Neural cell (in vitro differentiated cells): ENCODE measurements at regions not wholly inside any gene's neighbourhood (a gene's known extent, or its start where the extent isn't known, plus 50 kb on each side); places are given as distances from the start of the nearest gene placed in this dataset.

Experiments used
- H2AFZ ChIP-seq: fragments of 200-600, 300-800 bp; sonication (generic), shearing (Covaris generic); 2 replicates; pipeline ENCODE4 v1.6.0; 2014; ENCODE audit warnings: low read depth, mild to moderate bottlenecking, antibody characterized with exemption, low read length, moderate library complexity
- H3F3A ChIP-seq: fragments of 200-600 bp; shearing (Covaris generic); 2 replicates; pipeline ENCODE4 v1.6.1; 2016; ENCODE audit warnings: mild to moderate bottlenecking, moderate library complexity, mixed read lengths, antibody characterized with exemption, low read length; ENCODE audit not compliant: insufficient read depth, poor library complexity, severe bottlenecking
- H3K27ac ChIP-seq: fragments of 200-600, 300-800 bp; sonication (generic), shearing (Covaris generic); 2 replicates; pipeline ENCODE4 v1.5.1; 2014; ENCODE audit warnings: mild to moderate bottlenecking, low read length, moderate library complexity
- H3K27me3 ChIP-seq: fragments of 300-800, 200-600 bp; sonication (generic), shearing (Covaris generic); 2 replicates; pipeline ENCODE4 v1.6.0; 2014; ENCODE audit warnings: mild to moderate bottlenecking, low read depth, low read length, moderate library complexity; ENCODE audit not compliant: insufficient read depth
- H3K36me3 ChIP-seq: fragments of 300-800, 200-600 bp; sonication (generic), shearing (Covaris generic); 2 replicates; pipeline ENCODE4 v1.5.1; 2014; ENCODE audit warnings: mild to moderate bottlenecking, antibody characterized with exemption, low read length, moderate library complexity; ENCODE audit not compliant: insufficient read depth
- H3K4me2 ChIP-seq: fragments of 300-800, 200-600 bp; sonication (generic), shearing (Covaris generic); 2 replicates; pipeline ENCODE4 v1.6.0; 2014; ENCODE audit warnings: mild to moderate bottlenecking, low read length
- H3K4me3 ChIP-seq: fragments of 300-800, 200-600 bp; sonication (generic), shearing (Covaris generic); 2 replicates; pipeline ENCODE4 v1.5.1; 2014; ENCODE audit warnings: mild to moderate bottlenecking, low read length, moderate library complexity
- H3K79me2 ChIP-seq: fragments of 200-600 bp; shearing (Covaris generic); replicated peaks from 2 replicates; pipeline ENCODE4 v1.6.0; 2014; ENCODE audit warnings: mild to moderate bottlenecking, low read length, moderate library complexity; ENCODE audit not compliant: insufficient read depth
- H3K9ac ChIP-seq: fragments of 300-800, 200-600 bp; sonication (generic), shearing (Covaris generic); 2 replicates; pipeline ENCODE4 v1.6.1; 2016; ENCODE audit warnings: mild to moderate bottlenecking, low read length, mixed read lengths
- H3K9me2 ChIP-seq: fragments of 200-600 bp; shearing (Covaris generic); 2 replicates; pipeline ENCODE4 v1.6.1; 2016; ENCODE audit warnings: mild to moderate bottlenecking, low read length, mixed read lengths; ENCODE audit not compliant: insufficient read depth
- H3K9me3 ChIP-seq: fragments of 200-600, 300-800 bp; sonication (generic), shearing (Covaris generic); 2 replicates; pipeline ENCODE4 v1.6.1; 2016; ENCODE audit warnings: mild to moderate bottlenecking, mixed run types, low read length, moderate library complexity, mixed read lengths
- H4K20me1 ChIP-seq: fragments of 200-600 bp; shearing (Covaris generic); 2 replicates; pipeline ENCODE4 v1.6.1; 2016; ENCODE audit warnings: mild to moderate bottlenecking, mixed run types; ENCODE audit not compliant: insufficient read depth
- EP300 ChIP-seq: fragments of 450-650 bp; conservative IDR thresholded peaks from 2 replicates; pipeline ENCODE4 v1.6.1; 2014; ENCODE audit warnings: antibody characterized with exemption, mild to moderate bottlenecking, moderate library complexity; ENCODE audit not compliant: poor library complexity, severe bottlenecking
- EZH2 ChIP-seq: fragments of 200-600, 300-800 bp; shearing (Covaris generic), sonication (generic); IDR thresholded peaks from 2 replicates; pipeline ENCODE4 v1.6.1; 2014; ENCODE audit warnings: antibody characterized with exemption, low read length, borderline replicate concordance, mild to moderate bottlenecking; ENCODE audit not compliant: insufficient read depth, poor library complexity, severe bottlenecking
- MXI1 ChIP-seq: fragments of 450-650 bp; conservative IDR thresholded peaks from 2 replicates; pipeline ENCODE4 v1.6.1; 2014; ENCODE audit warnings: antibody characterized with exemption, mild to moderate bottlenecking; ENCODE audit not compliant: poor library complexity, severe bottlenecking
- POLR2AphosphoS5 ChIP-seq: IDR thresholded peaks from 2 replicates; pipeline ENCODE4 v1.6.1; 2012
- RAD21 ChIP-seq: fragments of 450-650 bp; conservative IDR thresholded peaks from 2 replicates; pipeline ENCODE4 v1.6.1; 2014; ENCODE audit warnings: antibody characterized with exemption, mild to moderate bottlenecking, moderate library complexity
- REST ChIP-seq: IDR thresholded peaks from 2 replicates; pipeline ENCODE4 v1.6.1; 2012; ENCODE audit warnings: borderline replicate concordance
- SMC3 ChIP-seq: fragments of 450-650 bp; conservative IDR thresholded peaks from 2 replicates; pipeline ENCODE4 v1.6.1; 2014; ENCODE audit warnings: antibody characterized with exemption, mild to moderate bottlenecking, moderate library complexity; ENCODE audit not compliant: poor library complexity
- TAF1 ChIP-seq: IDR thresholded peaks from 2 replicates; pipeline ENCODE4 v1.6.1; 2012; ENCODE audit warnings: low read depth
- TF ChIP-seq, protein P1 (sequence below): fragments of 450-650 bp; IDR thresholded peaks from 2 replicates; pipeline ENCODE4 v1.5.1; 2014; ENCODE audit warnings: antibody characterized with exemption, mild to moderate bottlenecking, moderate library complexity; ENCODE audit not compliant: poor library complexity, severe bottlenecking

DNA sequence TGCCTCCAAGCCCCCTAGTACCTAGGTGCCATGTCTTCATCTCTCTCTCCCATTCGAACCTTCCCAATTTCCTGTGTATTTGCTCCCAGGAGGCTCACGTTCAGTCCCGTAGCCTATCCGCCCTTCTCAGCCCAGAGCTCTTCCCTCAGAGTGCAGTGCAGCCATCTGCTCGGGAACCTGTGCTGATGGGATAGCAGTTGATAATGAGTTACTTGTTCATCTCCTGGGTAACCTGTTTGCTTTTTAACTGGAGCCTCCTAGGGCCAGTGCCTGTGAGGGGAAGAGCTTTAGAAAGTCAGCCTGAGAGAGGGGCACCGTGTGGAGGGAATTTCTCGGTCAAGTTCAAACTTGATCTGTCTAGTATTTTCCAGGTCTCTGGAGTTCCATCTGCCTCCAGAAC, 229.8 kb upstream of the IL12B start:
- TF ChIP-seq TAF1 (no peak), REST (no peak), RAD21 (no peak), SMC3 (no peak), POLR2AphosphoS5 (no peak), EZH2 (no peak), EP300 (no peak), MXI1 (no peak)
- TF ChIP-seq, protein P1, sequence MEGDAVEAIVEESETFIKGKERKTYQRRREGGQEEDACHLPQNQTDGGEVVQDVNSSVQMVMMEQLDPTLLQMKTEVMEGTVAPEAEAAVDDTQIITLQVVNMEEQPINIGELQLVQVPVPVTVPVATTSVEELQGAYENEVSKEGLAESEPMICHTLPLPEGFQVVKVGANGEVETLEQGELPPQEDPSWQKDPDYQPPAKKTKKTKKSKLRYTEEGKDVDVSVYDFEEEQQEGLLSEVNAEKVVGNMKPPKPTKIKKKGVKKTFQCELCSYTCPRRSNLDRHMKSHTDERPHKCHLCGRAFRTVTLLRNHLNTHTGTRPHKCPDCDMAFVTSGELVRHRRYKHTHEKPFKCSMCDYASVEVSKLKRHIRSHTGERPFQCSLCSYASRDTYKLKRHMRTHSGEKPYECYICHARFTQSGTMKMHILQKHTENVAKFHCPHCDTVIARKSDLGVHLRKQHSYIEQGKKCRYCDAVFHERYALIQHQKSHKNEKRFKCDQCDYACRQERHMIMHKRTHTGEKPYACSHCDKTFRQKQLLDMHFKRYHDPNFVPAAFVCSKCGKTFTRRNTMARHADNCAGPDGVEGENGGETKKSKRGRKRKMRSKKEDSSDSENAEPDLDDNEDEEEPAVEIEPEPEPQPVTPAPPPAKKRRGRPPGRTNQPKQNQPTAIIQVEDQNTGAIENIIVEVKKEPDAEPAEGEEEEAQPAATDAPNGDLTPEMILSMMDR, result no peak
- Histone ChIP-seq H3K9me2 (no peaks in the 10 kb centered on the region), H3K27me3 (no peaks in the 10 kb centered on the region), H3K4me3 (no peak overlapping the region), H3K9me3 (no peaks in the 10 kb centered on the region), H3K4me2 (no peak overlapping the region), H3K9ac (no peak overlapping the region), H3F3A (peaks cover 3% of the 10 kb centered on the region), H3K27ac (no peak overlapping the region), H3K36me3 (no peaks in the 10 kb centered on the region), H4K20me1 (no peaks in the 10 kb centered on the region), H3K79me2 (no peaks in the 10 kb centered on the region), H2AFZ (no peak overlapping the region)

GRCh38 chr5:159564031-159564430, 233.7 kb upstream of the IL12B start:
- H4K20me1 ChIP-seq, result no peaks in the 10 kb centered on the region
- TF ChIP-seq SMC3 (no peak), POLR2AphosphoS5 (no peak), EZH2 (no peak), EP300 (no peak), TAF1 (no peak), REST (no peak), MXI1 (no peak), RAD21 (no peak)
- TF ChIP-seq, protein P1, result no peak
- H3K27ac ChIP-seq, result no peak overlapping the region
- H3K9me2 ChIP-seq, result no peaks in the 10 kb centered on the region
- no peaks in the 10 kb centered on the region for H3F3A ChIP-seq
- H3K9ac ChIP-seq, result no peak overlapping the region
- H2AFZ ChIP-seq, result no peak overlapping the region
- H3K4me3 ChIP-seq, result no peak overlapping the region
- no peaks in the 10 kb centered on the region for H3K36me3 ChIP-seq
- H3K27me3 ChIP-seq, result no peaks in the 10 kb centered on the region
- H3K79me2 ChIP-seq, result no peaks in the 10 kb centered on the region
- no peak overlapping the region for H3K4me2 ChIP-seq
- no peaks in the 10 kb centered on the region for H3K9me3 ChIP-seq
